Right ventricle myocardium superior (tissue), 1 donor: ENCODE measurements at regions not wholly inside any gene's neighbourhood (a gene's known extent, or its start where the extent isn't known, plus 50 kb on each side); places are given as distances from the start of the nearest gene placed in this dataset.

Experiments
- ATAC-seq: fragments of 200-7000 bp; cut with Tn5 transposase; one replicate; pipeline ENCODE4 v1.9.1; 2020; ENCODE audit warnings: mild to moderate bottlenecking; ENCODE audit not compliant: poor library complexity
- DNase-seq: peaks from one replicate; pipeline ENCODE4 v3.0.0-alpha.2; 2020
- intact Hi-C: fragments of 100-400 bp; cut with DNase I; formaldehyde crosslinking; loops from one replicate; pipeline ENCODE4 v1.11.2; 2022
- donor health status: DM: no; HTN: yes; CAD: no; lungs with severe emphysema.

GRCh38 chr7:25527665-25528170 lies 299.4 kb upstream of the NPVF start:
- no peak for ATAC-seq
- no peak for DNase-seq
- intact Hi-C loops = no loop called here

- ATAC-seq (no peak), DNase-seq (no peak)
- intact Hi-C loops = no loop called here
Measured at GRCh38 chr7:25529320-25529719, 301.0 kb upstream of the NPVF start.

GRCh38 chr7:25536851-25537250 lies 308.6 kb upstream of the NPVF start:
- intact Hi-C loops = no loop called here
- DNase-seq (no peak), ATAC-seq (no peak)

- intact Hi-C loops = no loop called here
- DNase-seq (no peak), ATAC-seq (no peak)
Measured at GRCh38 chr7:25537662-25538375, 309.5 kb upstream of the NPVF start.

- intact Hi-C loops = no loop called here
- ATAC-seq (no peak), DNase-seq (no peak)
Measured at GRCh38 chr7:25541094-25541821, 313.0 kb upstream of the NPVF start.

GRCh38 chr7:25541877-25542276 lies 313.6 kb upstream of the NPVF start:
- intact Hi-C loops = no loop called here
- DNase-seq (no peak), ATAC-seq (no peak)

GRCh38 chr7:25543210-25543609 lies 314.9 kb upstream of the NPVF start:
- DNase-seq (no peak), ATAC-seq (no peak)
- intact Hi-C loops = no loop called here

- ATAC-seq (no peak), DNase-seq (no peak)
- intact Hi-C loops = no loop called here
Measured at GRCh38 chr7:25543798-25544197, 315.5 kb upstream of the NPVF start.

GRCh38 chr7:25544254-25544653 lies 316.0 kb upstream of the NPVF start:
- intact Hi-C loops = no loop called here
- ATAC-seq (no peak), DNase-seq (no peak)

- intact Hi-C loops = no loop called here
- ATAC-seq (peak; percentile 88), DNase-seq (peak; percentile 61)
Measured at GRCh38 chr7:25545124-25546008, 317.1 kb upstream of the NPVF start.

GRCh38 chr7:25546306-25546705 lies 318.0 kb upstream of the NPVF start:
- no peak for DNase-seq
- intact Hi-C loops = no loop called here
- ATAC-seq = no peak

- ATAC-seq (no peak), DNase-seq (no peak)
- intact Hi-C loops = no loop called here
Measured at GRCh38 chr7:25549271-25549921, 321.1 kb upstream of the NPVF start.

GRCh38 chr7:25550149-25550548 lies 321.9 kb upstream of the NPVF start:
- DNase-seq (no peak), ATAC-seq (no peak)
- intact Hi-C loops = no loop called here

GRCh38 chr7:25552998-25553397 lies 324.7 kb upstream of the NPVF start:
- ATAC-seq (peak; percentile 71), DNase-seq (no peak)
- intact Hi-C loops = no loop called here

- intact Hi-C loops = no loop called here
- ATAC-seq = peak; percentile 65
Measured at GRCh38 chr7:25553580-25554291, 325.4 kb upstream of the NPVF start.

GRCh38 chr7:25557379-25557917 lies 329.2 kb upstream of the NPVF start:
- ATAC-seq (no peak), DNase-seq (no peak)
- intact Hi-C loops = no loop called here

More at GRCh38 chr7:25553580-25554291, 325.4 kb upstream of the NPVF start:
- DNase-seq = no peak

- ATAC-seq (no peak), DNase-seq (no peak)
Measured at GRCh38 chr7:25557930-25558329, 329.6 kb upstream of the NPVF start.

GRCh38 chr7:25558605-25559004 lies 330.3 kb upstream of the NPVF start:
- DNase-seq (no peak), ATAC-seq (no peak)
- intact Hi-C loops = no loop called here

More at GRCh38 chr7:25557930-25558329, 329.6 kb upstream of the NPVF start:
- intact Hi-C loops = no loop called here
